NCI-H69 (cell line): ENCODE measurements at regions not wholly inside any gene's neighbourhood (a gene's known extent, or its start where the extent isn't known, plus 50 kb on each side); places are given as distances from the start of the nearest gene placed in this dataset.

Experiments
- DNase-seq: peaks from one replicate; lab custom pipeline; 2025; lab: John Stamatoyannopoulos, UW

DNA sequence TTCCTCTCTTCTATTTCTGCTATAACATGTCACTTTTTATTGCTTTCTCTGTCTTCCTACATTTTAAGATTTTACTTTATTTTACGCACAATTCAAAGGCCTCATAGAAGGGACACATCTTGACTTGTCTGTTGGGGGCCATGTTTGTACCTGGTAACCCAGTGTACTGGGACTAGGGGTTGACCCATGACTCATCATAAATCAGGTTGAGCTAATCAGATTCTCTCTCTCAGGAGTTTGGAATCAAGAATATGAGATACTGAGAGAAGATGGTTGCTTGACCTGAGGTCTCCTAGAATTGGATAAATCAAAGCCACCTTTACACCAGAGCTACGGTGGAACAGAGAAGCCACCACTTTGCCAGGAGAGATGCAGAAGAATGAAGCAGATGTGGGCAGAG, 153.0 kb downstream of the UXS1 start:
- no peak for DNase-seq

DNA sequence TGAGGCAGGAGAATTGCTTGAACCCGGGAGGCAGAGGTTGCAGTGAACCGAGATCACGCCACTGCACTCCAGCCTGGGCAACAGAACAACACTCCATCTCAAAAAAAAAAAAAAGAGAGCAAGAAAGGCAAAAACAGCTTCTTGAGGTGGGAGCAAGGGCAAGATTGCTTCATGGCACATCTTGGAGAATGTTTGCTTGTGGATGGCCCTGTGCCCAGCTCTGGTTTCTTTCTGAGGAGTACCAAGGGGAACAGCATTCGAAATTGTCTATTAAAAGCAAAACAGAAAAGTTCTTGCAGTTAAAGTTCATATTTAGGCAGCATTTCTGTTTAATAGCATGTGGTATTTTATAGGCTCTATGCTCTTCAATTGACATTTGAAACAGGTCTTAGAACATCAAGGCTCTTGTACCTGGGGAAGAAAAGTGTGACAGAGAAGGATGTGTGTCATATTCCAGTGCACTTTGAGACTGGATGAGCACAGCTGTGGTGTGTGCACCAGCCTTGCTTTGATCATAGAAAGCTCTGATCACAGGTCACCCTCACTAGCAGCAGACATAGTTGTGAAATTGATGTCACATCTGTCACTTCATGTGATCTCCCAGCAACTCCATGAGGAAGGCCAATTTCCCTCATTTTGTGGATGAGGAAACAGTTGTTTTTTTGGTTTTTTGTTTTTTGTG, 154.3 kb downstream of the UXS1 start:
- DNase-seq = no peak

GRCh38 chr2:106038601-106039375, 155.3 kb downstream of the UXS1 start:
- peak; percentile 53 for DNase-seq

DNA sequence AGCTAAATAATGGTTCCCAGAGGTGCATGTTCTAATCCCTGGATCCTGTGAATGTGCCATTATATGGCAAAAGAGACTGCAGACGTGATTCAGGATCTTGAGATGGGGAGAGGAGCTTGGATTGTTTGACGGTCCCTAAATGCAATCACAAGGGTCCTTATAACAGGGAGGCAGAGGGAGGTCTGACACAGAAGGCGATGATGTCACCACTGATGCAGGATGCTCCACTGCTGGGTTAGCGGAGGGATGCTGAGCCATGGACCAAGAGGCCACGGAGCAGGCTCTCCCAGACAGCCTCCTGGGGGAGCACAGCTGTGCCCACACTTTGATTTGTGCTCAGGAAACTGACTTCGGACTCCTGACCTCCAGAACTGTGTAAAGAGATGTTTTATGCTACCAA, 156.2 kb downstream of the UXS1 start:
- no peak for DNase-seq

GRCh38 chr2:106037262-106037661, 156.8 kb downstream of the UXS1 start:
- DNase-seq = no peak

- no peak for DNase-seq
Measured at GRCh38 chr2:106034325-106034724, 159.8 kb downstream of the UXS1 start.

GRCh38 chr2:106032676-106033075, 161.4 kb downstream of the UXS1 start:
- DNase-seq = no peak

- DNase-seq = peak; percentile 0
Measured at GRCh38 chr2:106030287-106031268, 163.5 kb downstream of the UXS1 start.

- DNase-seq = no peak
Measured at GRCh38 chr2:106028192-106028591, 165.9 kb downstream of the UXS1 start.

GRCh38 chr2:106026271-106027190, 167.6 kb downstream of the UXS1 start:
- no peak for DNase-seq

DNA sequence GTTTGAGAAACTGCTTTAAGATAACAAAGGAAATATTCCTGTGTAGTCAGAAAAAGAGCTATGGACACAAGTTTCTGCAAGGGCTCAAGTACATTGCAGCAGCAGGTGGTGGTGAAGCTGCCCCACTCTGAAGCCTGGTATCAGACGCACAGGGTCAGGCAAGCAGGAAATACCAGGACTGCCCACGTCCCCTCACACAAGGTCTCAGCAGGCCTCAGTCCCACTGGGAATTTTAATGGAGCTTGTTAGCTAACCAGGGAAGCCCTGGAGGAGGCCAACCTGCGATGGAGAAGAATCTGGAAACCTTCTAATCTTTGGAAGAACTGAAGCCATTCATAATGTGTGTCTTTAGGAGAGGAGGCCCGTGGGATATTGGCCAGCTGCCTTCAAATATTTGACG, 168.3 kb downstream of the UXS1 start:
- DNase-seq = no peak

- DNase-seq = no peak
Measured at GRCh38 chr2:106021662-106022028, 172.5 kb downstream of the UXS1 start.

- peak; percentile 86 for DNase-seq
Measured at GRCh38 chr2:106020821-106021661, 173.1 kb downstream of the UXS1 start.

DNA sequence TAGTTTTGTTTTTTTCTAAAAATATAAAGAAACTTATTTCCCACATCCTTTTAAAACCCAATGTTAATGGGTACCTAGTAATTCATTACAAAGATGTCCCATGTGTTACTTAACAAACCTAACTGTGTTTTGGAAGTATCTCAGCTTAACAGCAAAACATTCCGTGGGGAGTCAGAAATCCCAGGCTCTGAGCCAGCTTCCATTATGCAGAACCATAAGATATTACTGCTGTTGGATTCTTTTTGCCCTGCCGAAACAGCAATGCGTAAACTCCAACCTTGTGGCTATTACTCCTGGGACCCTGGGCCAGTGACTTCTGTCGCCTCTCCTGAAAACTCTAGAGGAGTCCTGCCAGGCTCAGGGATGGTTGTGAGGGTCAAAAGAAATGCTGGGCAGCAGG, 174.1 kb downstream of the UXS1 start:
- peak; percentile 15 for DNase-seq

- peak; percentile 6 for DNase-seq
Measured at GRCh38 chr2:106018141-106018540, 176.0 kb downstream of the UXS1 start.

DNA sequence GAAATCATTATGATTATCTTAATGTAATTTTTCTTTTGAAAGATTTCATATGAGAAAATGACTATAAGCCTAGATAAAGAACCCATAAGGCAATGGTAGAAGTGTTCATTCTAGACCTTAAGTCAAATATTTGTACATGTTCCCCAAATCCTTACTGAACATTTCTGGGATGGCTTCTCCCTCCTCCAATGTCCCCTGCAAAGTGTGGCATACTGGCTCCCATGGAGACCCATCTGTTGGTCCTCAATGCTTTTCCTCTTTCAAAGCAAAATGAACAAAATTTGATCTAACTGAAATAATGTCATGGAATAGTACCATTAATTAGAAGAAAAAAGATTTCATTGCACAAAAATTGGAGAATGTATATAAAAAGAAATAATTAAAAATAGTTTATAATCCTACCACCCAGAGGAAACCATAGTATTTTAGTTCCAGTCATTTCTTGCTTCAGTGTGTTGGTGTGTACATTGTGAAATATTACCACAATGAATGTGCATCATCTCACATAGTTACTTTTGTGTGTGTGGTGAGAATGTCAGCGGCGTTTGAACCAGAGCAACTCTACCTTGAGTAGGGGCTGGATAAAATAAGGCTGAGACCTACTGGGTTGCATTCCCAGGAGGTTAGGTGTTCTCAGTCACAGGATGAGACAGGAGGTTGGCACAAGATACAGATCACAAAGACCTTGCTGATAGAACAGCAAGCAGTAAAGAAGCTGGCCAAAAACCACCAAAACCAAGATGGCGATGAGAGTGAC, 181.3 kb downstream of the UXS1 start:
- DNase-seq = peak; percentile 78

DNA sequence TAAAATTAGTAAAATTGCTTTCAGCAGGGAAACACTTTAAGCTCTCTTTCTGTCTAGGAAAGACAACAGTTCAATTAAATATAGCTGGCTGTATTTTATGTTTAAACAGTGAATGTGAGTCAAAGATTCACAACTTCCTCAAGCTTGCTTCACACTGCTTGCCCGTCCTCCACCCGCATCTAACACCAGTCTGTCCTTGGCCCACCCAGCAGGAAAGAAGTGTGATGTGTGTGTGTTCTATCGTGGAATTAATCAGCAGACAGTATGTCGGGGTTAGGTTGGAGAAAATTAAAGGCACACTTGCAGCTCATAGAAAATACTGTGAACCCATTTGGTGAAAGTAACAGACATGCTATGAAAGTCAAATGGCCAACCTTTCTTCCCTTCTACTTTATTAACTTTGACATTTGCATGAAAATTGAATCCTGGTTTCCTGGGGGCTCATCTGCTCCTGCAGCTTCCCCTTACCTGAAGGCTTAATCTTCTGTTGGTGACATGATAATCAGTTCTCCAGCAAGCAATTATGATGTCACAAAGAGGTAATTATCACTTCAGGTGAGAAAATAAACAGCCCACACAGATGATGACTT, 182.0 kb downstream of the UXS1 start:
- DNase-seq = peak; percentile 78

DNA sequence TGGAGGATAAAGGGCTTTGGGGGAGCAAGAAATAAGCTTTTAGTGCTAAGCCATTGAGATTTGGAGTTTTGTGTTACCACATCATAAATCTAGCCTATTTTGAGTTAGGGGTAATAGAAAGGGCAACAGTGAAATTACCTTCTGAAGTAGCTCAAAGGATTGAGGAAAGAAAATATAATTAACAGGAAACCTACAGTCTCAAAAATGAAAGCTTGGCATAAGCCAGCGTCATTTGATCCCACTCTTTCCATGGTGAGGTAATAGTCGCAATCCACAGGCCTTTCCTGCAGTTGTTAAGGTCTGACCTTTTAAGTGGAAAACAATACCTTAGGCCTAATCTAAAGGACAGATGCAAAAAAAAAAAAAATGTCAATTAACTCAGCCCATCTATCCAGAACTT, 182.7 kb downstream of the UXS1 start:
- DNase-seq = peak; percentile 73

- peak; percentile 8 for DNase-seq
Measured at GRCh38 chr2:106010818-106011355, 183.2 kb downstream of the UXS1 start.
